Neural crest cell (in vitro differentiated cells): ENCODE measurements at regions not wholly inside any gene's neighbourhood (a gene's known extent, or its start where the extent isn't known, plus 50 kb on each side); places are given as distances from the start of the nearest gene placed in this dataset.
A peak's percentile ranks its signal among the peaks of the same experiment; 100 is the strongest.

Source experiments
- DNase-seq: peaks from one replicate; pipeline ENCODE4 v3.0.0; 2021; ENCODE audit warnings: low read depth, mixed read lengths, low spot score
- H3K27ac Mint-ChIP-seq: one replicate; pipeline ENCODE4 v1.8.0; 2021; ENCODE audit warnings: mild to moderate bottlenecking, mixed read lengths; ENCODE audit not compliant: unreplicated experiment
- H3K27me3 Mint-ChIP-seq: 2 replicates; pipeline ENCODE4 v1.8.0; 2021; ENCODE audit warnings: low read depth, mild to moderate bottlenecking, mixed read lengths
- H3K36me3 Mint-ChIP-seq: 2 replicates; pipeline ENCODE4 v1.8.0; 2021; ENCODE audit warnings: low read depth, mild to moderate bottlenecking, mixed read lengths
- H3K4me1 Mint-ChIP-seq: 2 replicates; pipeline ENCODE4 v1.8.0; 2021; ENCODE audit warnings: mixed read lengths
- H3K4me3 Mint-ChIP-seq: one replicate; pipeline ENCODE4 v1.8.0; 2021; ENCODE audit warnings: mild to moderate bottlenecking, mixed read lengths
- H3K9me3 Mint-ChIP-seq: 2 replicates; pipeline ENCODE4 v1.8.0; 2021; ENCODE audit warnings: mixed read lengths
- CTCF ChIP-seq: fragments of 200-600 bp; sonication (generic); conservative IDR thresholded peaks from 2 replicates; pipeline ENCODE4 v1.5.0; 2021; ENCODE audit warnings: antibody characterized with exemption, mild to moderate bottlenecking

- Mint-ChIP-seq H3K9me3 (no peaks in the 10 kb centered on the region), H3K27ac (no peak overlapping the region), H3K27me3 (no peaks in the 10 kb centered on the region), H3K4me3 (no peak overlapping the region), H3K36me3 (no peaks in the 10 kb centered on the region), H3K4me1 (peaks cover 7% of the 10 kb centered on the region)
- DNase-seq, result no peak
- TF ChIP-seq CTCF, result no peak
Measured at GRCh38 chr4:59068722-59069418, 1958.7 kb upstream of the IGFBP7 start.

- Mint-ChIP-seq H3K4me3 (no peak overlapping the region), H3K27ac (no peak overlapping the region), H3K4me1 (no peaks in the 10 kb centered on the region), H3K27me3 (no peaks in the 10 kb centered on the region), H3K9me3 (no peaks in the 10 kb centered on the region), H3K36me3 (no peaks in the 10 kb centered on the region)
- DNase-seq, result no peak
- no peak for TF ChIP-seq CTCF
Measured at GRCh38 chr4:59086410-59086809, 1976.2 kb upstream of the IGFBP7 start.

GRCh38 chr4:59091146-59092142 is 1981.3 kb upstream of the IGFBP7 start:
- Mint-ChIP-seq H3K27ac (no peak overlapping the region), H3K9me3 (peaks cover 3% of the 10 kb centered on the region), H3K27me3 (no peaks in the 10 kb centered on the region), H3K4me1 (no peaks in the 10 kb centered on the region), H3K4me3 (no peak overlapping the region), H3K36me3 (no peaks in the 10 kb centered on the region)
- DNase-seq, result no peak
- no peak for TF ChIP-seq CTCF

GRCh38 chr4:59094505-59094904 is 1984.3 kb upstream of the IGFBP7 start:
- Mint-ChIP-seq H3K9me3 (peaks cover 5% of the 10 kb centered on the region), H3K4me3 (no peak overlapping the region), H3K36me3 (no peaks in the 10 kb centered on the region), H3K27me3 (no peaks in the 10 kb centered on the region), H3K4me1 (no peaks in the 10 kb centered on the region), H3K27ac (no peak overlapping the region)
- peak; percentile 18 for TF ChIP-seq CTCF
- no peak for DNase-seq

- no peak for TF ChIP-seq CTCF
- no peak overlapping the region for H3K4me3 Mint-ChIP-seq
Measured at GRCh38 chr4:59102311-59102710, 1992.1 kb upstream of the IGFBP7 start.

More at GRCh38 chr4:59102311-59102710, 1992.1 kb upstream of the IGFBP7 start:
- no peak for DNase-seq
- Mint-ChIP-seq H3K9me3 (no peaks in the 10 kb centered on the region), H3K27me3 (no peaks in the 10 kb centered on the region), H3K4me1 (no peaks in the 10 kb centered on the region), H3K27ac (no peak overlapping the region), H3K36me3 (no peaks in the 10 kb centered on the region)
